Stimulated activated CD8-positive, alpha-beta memory T cell treated with anti-CD3 and anti-CD28 coated beads, Interleukin-4, amount 100 ng/mL, for 4 hours (primary cell): ENCODE measurements at regions not wholly inside any gene's neighbourhood (a gene's known extent, or its start where the extent isn't known, plus 50 kb on each side); places are given as distances from the start of the nearest gene placed in this dataset.

Source experiments
- DNase-seq, 2 donors: peaks; one replicate each; pipeline ENCODE4 v3.0.0-alpha.2; 2020; ENCODE audit warnings: low read depth in 2 of 2, low spot score in 1 of 2

GRCh38 chr5:89493414-89493813 is 610.4 kb upstream of the MEF2C start:
- no peak for DNase-seq

- no peak for DNase-seq
Measured at GRCh38 chr5:89484962-89485361, 602.0 kb upstream of the MEF2C start.

GRCh38 chr5:89480406-89481007 is 597.5 kb upstream of the MEF2C start:
- DNase-seq, result no peak

GRCh38 chr5:89478851-89479250 is 595.9 kb upstream of the MEF2C start:
- DNase-seq, result no peak

GRCh38 chr5:89473196-89473595 is 590.2 kb upstream of the MEF2C start:
- DNase-seq, result no peak

- no peak for DNase-seq
Measured at GRCh38 chr5:89471541-89471940, 588.6 kb upstream of the MEF2C start.

- DNase-seq, result no peak
Measured at GRCh38 chr5:89471115-89471514, 588.1 kb upstream of the MEF2C start.

- no peak for DNase-seq
Measured at GRCh38 chr5:89470658-89471057, 587.7 kb upstream of the MEF2C start.

GRCh38 chr5:89458332-89458656 is 575.3 kb upstream of the MEF2C start:
- DNase-seq, result no peak

- DNase-seq, result no peak
Measured at GRCh38 chr5:89457411-89458331, 574.7 kb upstream of the MEF2C start.

- DNase-seq, result no peak
Measured at GRCh38 chr5:89452081-89452480, 569.1 kb upstream of the MEF2C start.

- no peak for DNase-seq
Measured at GRCh38 chr5:89451263-89451662, 568.3 kb upstream of the MEF2C start.

GRCh38 chr5:89450149-89450538 is 567.2 kb upstream of the MEF2C start:
- no peak for DNase-seq

- no peak for DNase-seq
Measured at GRCh38 chr5:89449392-89450148, 566.6 kb upstream of the MEF2C start.

GRCh38 chr5:89447027-89447426 is 564.0 kb upstream of the MEF2C start:
- no peak for DNase-seq

- DNase-seq, result no peak
Measured at GRCh38 chr5:89445106-89445745, 562.2 kb upstream of the MEF2C start.

- DNase-seq, result no peak
Measured at GRCh38 chr5:89444088-89444487, 561.1 kb upstream of the MEF2C start.

- no peak for DNase-seq
Measured at GRCh38 chr5:89443508-89443907, 560.5 kb upstream of the MEF2C start.

- DNase-seq, result no peak
Measured at GRCh38 chr5:89441965-89442364, 559.0 kb upstream of the MEF2C start.

GRCh38 chr5:89440670-89441069 is 557.7 kb upstream of the MEF2C start:
- DNase-seq, result no peak
